ENCODE measurements at regions not wholly inside any gene's neighbourhood (a gene's known extent, or its start where the extent isn't known, plus 50 kb on each side); places are given as distances from the start of the nearest gene placed in this dataset.

DNA sequence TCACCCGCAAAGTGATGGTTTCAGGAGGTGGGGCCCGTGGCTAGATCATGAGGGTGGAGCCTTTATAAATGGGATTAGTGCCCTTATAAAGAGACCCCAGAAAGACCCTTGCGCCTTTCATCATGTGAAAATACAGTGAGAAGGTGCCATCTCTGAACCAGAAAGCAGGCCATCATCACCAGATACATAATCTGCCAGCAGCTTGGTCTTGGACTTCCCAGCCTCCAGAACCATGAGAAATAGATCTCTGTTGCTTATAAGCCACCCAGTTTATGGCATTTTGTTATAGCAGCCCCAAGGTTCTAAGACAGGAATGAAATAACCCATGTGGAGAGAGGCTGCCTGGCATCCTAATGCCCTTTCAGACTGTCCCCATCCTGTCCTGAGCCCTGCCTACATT is 127.8 kb upstream of the SMAD3 start:
- no peak for ATAC-seq
- DNase-seq (ENCODE audit: low spot score) = no peak
- no peaks in the 10 kb centered on the region; the same call in 1 of the 2 replicates for H3K27me3 Mint-ChIP-seq (ENCODE audit: low read depth)
- CTCF ChIA-PET = no interaction called here
- no peak overlapping the region for H3K4me3 Mint-ChIP-seq
- peaks cover 39% of the 10 kb centered on the region for H3K9me3 Mint-ChIP-seq
- TF ChIP-seq, protein P1, sequence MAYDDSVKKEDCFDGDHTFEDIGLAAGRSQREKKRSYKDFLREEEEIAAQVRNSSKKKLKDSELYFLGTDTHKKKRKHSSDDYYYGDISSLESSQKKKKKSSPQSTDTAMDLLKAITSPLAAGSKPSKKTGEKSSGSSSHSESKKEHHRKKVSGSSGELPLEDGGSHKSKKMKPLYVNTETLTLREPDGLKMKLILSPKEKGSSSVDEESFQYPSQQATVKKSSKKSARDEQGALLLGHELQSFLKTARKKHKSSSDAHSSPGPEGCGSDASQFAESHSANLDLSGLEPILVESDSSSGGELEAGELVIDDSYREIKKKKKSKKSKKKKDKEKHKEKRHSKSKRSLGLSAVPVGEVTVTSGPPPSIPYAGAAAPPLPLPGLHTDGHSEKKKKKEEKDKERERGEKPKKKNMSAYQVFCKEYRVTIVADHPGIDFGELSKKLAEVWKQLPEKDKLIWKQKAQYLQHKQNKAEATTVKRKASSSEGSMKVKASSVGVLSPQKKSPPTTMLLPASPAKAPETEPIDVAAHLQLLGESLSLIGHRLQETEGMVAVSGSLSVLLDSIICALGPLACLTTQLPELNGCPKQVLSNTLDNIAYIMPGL (CRISPR knock-in tag; IDR thresholded peaks at IDR 0.05) = no peak
- TF ChIP-seq, protein P2, sequence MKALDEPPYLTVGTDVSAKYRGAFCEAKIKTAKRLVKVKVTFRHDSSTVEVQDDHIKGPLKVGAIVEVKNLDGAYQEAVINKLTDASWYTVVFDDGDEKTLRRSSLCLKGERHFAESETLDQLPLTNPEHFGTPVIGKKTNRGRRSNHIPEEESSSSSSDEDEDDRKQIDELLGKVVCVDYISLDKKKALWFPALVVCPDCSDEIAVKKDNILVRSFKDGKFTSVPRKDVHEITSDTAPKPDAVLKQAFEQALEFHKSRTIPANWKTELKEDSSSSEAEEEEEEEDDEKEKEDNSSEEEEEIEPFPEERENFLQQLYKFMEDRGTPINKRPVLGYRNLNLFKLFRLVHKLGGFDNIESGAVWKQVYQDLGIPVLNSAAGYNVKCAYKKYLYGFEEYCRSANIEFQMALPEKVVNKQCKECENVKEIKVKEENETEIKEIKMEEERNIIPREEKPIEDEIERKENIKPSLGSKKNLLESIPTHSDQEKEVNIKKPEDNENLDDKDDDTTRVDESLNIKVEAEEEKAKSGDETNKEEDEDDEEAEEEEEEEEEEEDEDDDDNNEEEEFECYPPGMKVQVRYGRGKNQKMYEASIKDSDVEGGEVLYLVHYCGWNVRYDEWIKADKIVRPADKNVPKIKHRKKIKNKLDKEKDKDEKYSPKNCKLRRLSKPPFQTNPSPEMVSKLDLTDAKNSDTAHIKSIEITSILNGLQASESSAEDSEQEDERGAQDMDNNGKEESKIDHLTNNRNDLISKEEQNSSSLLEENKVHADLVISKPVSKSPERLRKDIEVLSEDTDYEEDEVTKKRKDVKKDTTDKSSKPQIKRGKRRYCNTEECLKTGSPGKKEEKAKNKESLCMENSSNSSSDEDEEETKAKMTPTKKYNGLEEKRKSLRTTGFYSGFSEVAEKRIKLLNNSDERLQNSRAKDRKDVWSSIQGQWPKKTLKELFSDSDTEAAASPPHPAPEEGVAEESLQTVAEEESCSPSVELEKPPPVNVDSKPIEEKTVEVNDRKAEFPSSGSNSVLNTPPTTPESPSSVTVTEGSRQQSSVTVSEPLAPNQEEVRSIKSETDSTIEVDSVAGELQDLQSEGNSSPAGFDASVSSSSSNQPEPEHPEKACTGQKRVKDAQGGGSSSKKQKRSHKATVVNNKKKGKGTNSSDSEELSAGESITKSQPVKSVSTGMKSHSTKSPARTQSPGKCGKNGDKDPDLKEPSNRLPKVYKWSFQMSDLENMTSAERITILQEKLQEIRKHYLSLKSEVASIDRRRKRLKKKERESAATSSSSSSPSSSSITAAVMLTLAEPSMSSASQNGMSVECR (CRISPR knock-in tag; IDR thresholded peaks at IDR 0.05; ENCODE audit: borderline replicate concordance) = no peak
- TF ChIP-seq, protein P3, sequence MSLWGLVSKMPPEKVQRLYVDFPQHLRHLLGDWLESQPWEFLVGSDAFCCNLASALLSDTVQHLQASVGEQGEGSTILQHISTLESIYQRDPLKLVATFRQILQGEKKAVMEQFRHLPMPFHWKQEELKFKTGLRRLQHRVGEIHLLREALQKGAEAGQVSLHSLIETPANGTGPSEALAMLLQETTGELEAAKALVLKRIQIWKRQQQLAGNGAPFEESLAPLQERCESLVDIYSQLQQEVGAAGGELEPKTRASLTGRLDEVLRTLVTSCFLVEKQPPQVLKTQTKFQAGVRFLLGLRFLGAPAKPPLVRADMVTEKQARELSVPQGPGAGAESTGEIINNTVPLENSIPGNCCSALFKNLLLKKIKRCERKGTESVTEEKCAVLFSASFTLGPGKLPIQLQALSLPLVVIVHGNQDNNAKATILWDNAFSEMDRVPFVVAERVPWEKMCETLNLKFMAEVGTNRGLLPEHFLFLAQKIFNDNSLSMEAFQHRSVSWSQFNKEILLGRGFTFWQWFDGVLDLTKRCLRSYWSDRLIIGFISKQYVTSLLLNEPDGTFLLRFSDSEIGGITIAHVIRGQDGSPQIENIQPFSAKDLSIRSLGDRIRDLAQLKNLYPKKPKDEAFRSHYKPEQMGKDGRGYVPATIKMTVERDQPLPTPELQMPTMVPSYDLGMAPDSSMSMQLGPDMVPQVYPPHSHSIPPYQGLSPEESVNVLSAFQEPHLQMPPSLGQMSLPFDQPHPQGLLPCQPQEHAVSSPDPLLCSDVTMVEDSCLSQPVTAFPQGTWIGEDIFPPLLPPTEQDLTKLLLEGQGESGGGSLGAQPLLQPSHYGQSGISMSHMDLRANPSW (CRISPR knock-in tag; conservative IDR thresholded peaks at IDR 0.05; ENCODE audit: low read depth) = no peak
- TF ChIP-seq, protein P4, sequence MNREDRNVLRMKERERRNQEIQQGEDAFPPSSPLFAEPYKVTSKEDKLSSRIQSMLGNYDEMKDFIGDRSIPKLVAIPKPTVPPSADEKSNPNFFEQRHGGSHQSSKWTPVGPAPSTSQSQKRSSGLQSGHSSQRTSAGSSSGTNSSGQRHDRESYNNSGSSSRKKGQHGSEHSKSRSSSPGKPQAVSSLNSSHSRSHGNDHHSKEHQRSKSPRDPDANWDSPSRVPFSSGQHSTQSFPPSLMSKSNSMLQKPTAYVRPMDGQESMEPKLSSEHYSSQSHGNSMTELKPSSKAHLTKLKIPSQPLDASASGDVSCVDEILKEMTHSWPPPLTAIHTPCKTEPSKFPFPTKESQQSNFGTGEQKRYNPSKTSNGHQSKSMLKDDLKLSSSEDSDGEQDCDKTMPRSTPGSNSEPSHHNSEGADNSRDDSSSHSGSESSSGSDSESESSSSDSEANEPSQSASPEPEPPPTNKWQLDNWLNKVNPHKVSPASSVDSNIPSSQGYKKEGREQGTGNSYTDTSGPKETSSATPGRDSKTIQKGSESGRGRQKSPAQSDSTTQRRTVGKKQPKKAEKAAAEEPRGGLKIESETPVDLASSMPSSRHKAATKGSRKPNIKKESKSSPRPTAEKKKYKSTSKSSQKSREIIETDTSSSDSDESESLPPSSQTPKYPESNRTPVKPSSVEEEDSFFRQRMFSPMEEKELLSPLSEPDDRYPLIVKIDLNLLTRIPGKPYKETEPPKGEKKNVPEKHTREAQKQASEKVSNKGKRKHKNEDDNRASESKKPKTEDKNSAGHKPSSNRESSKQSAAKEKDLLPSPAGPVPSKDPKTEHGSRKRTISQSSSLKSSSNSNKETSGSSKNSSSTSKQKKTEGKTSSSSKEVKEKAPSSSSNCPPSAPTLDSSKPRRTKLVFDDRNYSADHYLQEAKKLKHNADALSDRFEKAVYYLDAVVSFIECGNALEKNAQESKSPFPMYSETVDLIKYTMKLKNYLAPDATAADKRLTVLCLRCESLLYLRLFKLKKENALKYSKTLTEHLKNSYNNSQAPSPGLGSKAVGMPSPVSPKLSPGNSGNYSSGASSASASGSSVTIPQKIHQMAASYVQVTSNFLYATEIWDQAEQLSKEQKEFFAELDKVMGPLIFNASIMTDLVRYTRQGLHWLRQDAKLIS (CRISPR knock-in tag; IDR thresholded peaks at IDR 0.05; ENCODE audit: borderline replicate concordance) = no peak
- no peak for TF ChIP-seq FOXP1 (CRISPR knock-in tag; IDR thresholded peaks at IDR 0.05; ENCODE audit: borderline replicate concordance)
- TF ChIP-seq RORB (CRISPR knock-in tag; IDR thresholded peaks at IDR 0.05) = no peak
- no peak for TF ChIP-seq ESRRA (CRISPR knock-in tag; IDR thresholded peaks at IDR 0.05; ENCODE audit: borderline replicate concordance)
- TF ChIP-seq FOXJ3 (CRISPR knock-in tag; IDR thresholded peaks at IDR 0.05; ENCODE audit: borderline replicate concordance) = no peak
- TF ChIP-seq, protein P5, sequence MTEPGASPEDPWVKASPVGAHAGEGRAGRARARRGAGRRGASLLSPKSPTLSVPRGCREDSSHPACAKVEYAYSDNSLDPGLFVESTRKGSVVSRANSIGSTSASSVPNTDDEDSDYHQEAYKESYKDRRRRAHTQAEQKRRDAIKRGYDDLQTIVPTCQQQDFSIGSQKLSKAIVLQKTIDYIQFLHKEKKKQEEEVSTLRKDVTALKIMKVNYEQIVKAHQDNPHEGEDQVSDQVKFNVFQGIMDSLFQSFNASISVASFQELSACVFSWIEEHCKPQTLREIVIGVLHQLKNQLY (CRISPR knock-in tag; IDR thresholded peaks at IDR 0.05) = no peak
- TF ChIP-seq NFE2L1 (CRISPR knock-in tag; IDR thresholded peaks at IDR 0.05) = no peak
- TF ChIP-seq TEAD4 (CRISPR knock-in tag; IDR thresholded peaks at IDR 0.05) = no peak
- no peak for TF ChIP-seq TP53 (CRISPR knock-in tag; IDR thresholded peaks at IDR 0.05)
- TF ChIP-seq ZNF416 (CRISPR knock-in tag; IDR thresholded peaks at IDR 0.05) = no peak
- no peak for TF ChIP-seq HMGA2 (CRISPR knock-in tag; IDR thresholded peaks at IDR 0.05)
- TF ChIP-seq TEAD1 (CRISPR knock-in tag; IDR thresholded peaks at IDR 0.05) = no peak
- TF ChIP-seq, protein P6, sequence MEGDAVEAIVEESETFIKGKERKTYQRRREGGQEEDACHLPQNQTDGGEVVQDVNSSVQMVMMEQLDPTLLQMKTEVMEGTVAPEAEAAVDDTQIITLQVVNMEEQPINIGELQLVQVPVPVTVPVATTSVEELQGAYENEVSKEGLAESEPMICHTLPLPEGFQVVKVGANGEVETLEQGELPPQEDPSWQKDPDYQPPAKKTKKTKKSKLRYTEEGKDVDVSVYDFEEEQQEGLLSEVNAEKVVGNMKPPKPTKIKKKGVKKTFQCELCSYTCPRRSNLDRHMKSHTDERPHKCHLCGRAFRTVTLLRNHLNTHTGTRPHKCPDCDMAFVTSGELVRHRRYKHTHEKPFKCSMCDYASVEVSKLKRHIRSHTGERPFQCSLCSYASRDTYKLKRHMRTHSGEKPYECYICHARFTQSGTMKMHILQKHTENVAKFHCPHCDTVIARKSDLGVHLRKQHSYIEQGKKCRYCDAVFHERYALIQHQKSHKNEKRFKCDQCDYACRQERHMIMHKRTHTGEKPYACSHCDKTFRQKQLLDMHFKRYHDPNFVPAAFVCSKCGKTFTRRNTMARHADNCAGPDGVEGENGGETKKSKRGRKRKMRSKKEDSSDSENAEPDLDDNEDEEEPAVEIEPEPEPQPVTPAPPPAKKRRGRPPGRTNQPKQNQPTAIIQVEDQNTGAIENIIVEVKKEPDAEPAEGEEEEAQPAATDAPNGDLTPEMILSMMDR (IDR thresholded peaks at IDR 0.05) = no peak
- TF ChIP-seq, protein P7, sequence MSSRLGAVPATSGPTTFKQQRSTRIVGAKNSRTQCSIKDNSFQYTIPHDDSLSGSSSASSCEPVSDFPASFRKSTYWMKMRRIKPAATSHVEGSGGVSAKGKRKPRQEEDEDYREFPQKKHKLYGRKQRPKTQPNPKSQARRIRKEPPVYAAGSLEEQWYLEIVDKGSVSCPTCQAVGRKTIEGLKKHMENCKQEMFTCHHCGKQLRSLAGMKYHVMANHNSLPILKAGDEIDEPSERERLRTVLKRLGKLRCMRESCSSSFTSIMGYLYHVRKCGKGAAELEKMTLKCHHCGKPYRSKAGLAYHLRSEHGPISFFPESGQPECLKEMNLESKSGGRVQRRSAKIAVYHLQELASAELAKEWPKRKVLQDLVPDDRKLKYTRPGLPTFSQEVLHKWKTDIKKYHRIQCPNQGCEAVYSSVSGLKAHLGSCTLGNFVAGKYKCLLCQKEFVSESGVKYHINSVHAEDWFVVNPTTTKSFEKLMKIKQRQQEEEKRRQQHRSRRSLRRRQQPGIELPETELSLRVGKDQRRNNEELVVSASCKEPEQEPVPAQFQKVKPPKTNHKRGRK (CRISPR knock-in tag; IDR thresholded peaks at IDR 0.05; ENCODE audit: borderline replicate concordance) = no peak
- no peak for TF ChIP-seq GABPB1 (CRISPR knock-in tag; IDR thresholded peaks at IDR 0.05)
- peaks cover 4% of the 10 kb centered on the region for H3K4me1 Mint-ChIP-seq
- POLR2A ChIA-PET = no interaction called here
- peaks cover 28% of the 10 kb centered on the region for H3K36me3 Mint-ChIP-seq
- H3K27ac Mint-ChIP-seq = no peak overlapping the region
